Body of pancreas (tissue), 4 donors: ENCODE measurements at regions not wholly inside any gene's neighbourhood (a gene's known extent, or its start where the extent isn't known, plus 50 kb on each side); places are given as distances from the start of the nearest gene placed in this dataset.

ENCODE experiments used
- CTCF ChIP-seq, 7 experiments: fragments of 450-650 bp in 4 of 7; fragments of 200-600 bp in 3 of 7; sonication (generic) in 3 of 7; IDR thresholded peaks; one replicate each; pipeline ENCODE4 v1.5.1; 2016 to 2019; ENCODE audit warnings: antibody characterized with exemption in 7 of 7
- POLR2A ChIP-seq, 3 donors: fragments of 450-650 bp; IDR thresholded peaks; one replicate each; pipeline ENCODE4 v1.6.1; 2016; ENCODE audit warnings: antibody characterized with exemption in 3 of 3, mild to moderate bottlenecking in 2 of 3

GRCh38 chr12:42865282-42865681, 275.7 kb upstream of the PRICKLE1 start:
- TF ChIP-seq CTCF (IDR thresholded peaks at IDR 0.05) (no peak), POLR2A (IDR thresholded peaks at IDR 0.05) (no peak)
